Upper lobe of left lung (tissue), 4 donors: ENCODE measurements at regions not wholly inside any gene's neighbourhood (a gene's known extent, or its start where the extent isn't known, plus 50 kb on each side); places are given as distances from the start of the nearest gene placed in this dataset.

Experiments used
- EP300 ChIP-seq, 4 donors: sonication (generic); formaldehyde crosslinking; IDR thresholded peaks; one replicate each; pipeline ENCODE4 v1.5.1; 2017; ENCODE audit warnings: antibody characterized with exemption in 4 of 4, control low read depth in 2 of 4
- POLR2A ChIP-seq, 4 donors: fragments of 450-650 bp; IDR thresholded peaks; one replicate each; pipeline ENCODE4 v1.5.1; 2016 to 2017; ENCODE audit warnings: antibody characterized with exemption in 4 of 4, mild to moderate bottlenecking in 2 of 4
- POLR2AphosphoS5 ChIP-seq, 2 donors: sonication (generic); formaldehyde crosslinking; IDR thresholded peaks; one replicate each; pipeline ENCODE4 v1.5.1; 2017; ENCODE audit warnings: antibody characterized with exemption in 2 of 2
- TF ChIP-seq, protein P1 (sequence below), 6 experiments: fragments of 450-650 bp in 4 of 6; fragments of 200-600 bp in 2 of 6; sonication (generic) in 2 of 6; IDR thresholded peaks; one replicate each; pipeline ENCODE4 v1.5.1; 2016 to 2019; ENCODE audit warnings: antibody characterized with exemption in 6 of 6

- TF ChIP-seq POLR2AphosphoS5 (IDR thresholded peaks at IDR 0.05) = no peak
- TF ChIP-seq, protein P1, sequence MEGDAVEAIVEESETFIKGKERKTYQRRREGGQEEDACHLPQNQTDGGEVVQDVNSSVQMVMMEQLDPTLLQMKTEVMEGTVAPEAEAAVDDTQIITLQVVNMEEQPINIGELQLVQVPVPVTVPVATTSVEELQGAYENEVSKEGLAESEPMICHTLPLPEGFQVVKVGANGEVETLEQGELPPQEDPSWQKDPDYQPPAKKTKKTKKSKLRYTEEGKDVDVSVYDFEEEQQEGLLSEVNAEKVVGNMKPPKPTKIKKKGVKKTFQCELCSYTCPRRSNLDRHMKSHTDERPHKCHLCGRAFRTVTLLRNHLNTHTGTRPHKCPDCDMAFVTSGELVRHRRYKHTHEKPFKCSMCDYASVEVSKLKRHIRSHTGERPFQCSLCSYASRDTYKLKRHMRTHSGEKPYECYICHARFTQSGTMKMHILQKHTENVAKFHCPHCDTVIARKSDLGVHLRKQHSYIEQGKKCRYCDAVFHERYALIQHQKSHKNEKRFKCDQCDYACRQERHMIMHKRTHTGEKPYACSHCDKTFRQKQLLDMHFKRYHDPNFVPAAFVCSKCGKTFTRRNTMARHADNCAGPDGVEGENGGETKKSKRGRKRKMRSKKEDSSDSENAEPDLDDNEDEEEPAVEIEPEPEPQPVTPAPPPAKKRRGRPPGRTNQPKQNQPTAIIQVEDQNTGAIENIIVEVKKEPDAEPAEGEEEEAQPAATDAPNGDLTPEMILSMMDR (IDR thresholded peaks at IDR 0.05) = no peak
- TF ChIP-seq POLR2A (IDR thresholded peaks at IDR 0.05) = no peak
- TF ChIP-seq EP300 (IDR thresholded peaks at IDR 0.05) = no peak
Measured at GRCh38 chr20:48040051-48040450, 254.8 kb upstream of the SULF2 start.
